Tibial nerve (tissue), 4 donors: ENCODE measurements at regions not wholly inside any gene's neighbourhood (a gene's known extent, or its start where the extent isn't known, plus 50 kb on each side); places are given as distances from the start of the nearest gene placed in this dataset.

Experiments
- DNase-seq, 2 donors: peaks; one replicate each; pipeline ENCODE4 v3.0.0-alpha.2; 2019; ENCODE audit warnings: low spot score in 2 of 2
- H3K27ac ChIP-seq, 4 donors: fragments of 200-600 bp; sonication (generic) in 3 of 4; one replicate each; pipeline ENCODE4 v1.5.1; 2017 to 2019; ENCODE audit warnings: mild to moderate bottlenecking in 1 of 4
- H3K27me3 ChIP-seq, 2 donors: fragments of 200-600 bp; sonication (generic) in 1 of 2; one replicate each; pipeline versions ENCODE4 v1.5.1 to v1.6.0; 2017 to 2019
- H3K36me3 ChIP-seq, 3 donors: fragments of 200-600 bp; sonication (generic); one replicate each; pipeline ENCODE4 v1.5.1; 2018 to 2019
- H3K4me1 ChIP-seq, 4 donors: fragments of 200-600 bp; sonication (generic) in 3 of 4; one replicate each; pipeline ENCODE4 v1.5.1; 2017 to 2019
- H3K4me3 ChIP-seq, 4 donors: fragments of 200-600 bp; sonication (generic) in 3 of 4; one replicate each; pipeline ENCODE4 v1.5.1; 2017 to 2019; ENCODE audit warnings: mild to moderate bottlenecking in 1 of 4, moderate library complexity in 1 of 4
- H3K9me3 ChIP-seq, 4 donors: fragments of 200-600 bp; sonication (generic) in 3 of 4; one replicate each; pipeline ENCODE4 v1.5.1; 2017 to 2019
- CTCF ChIP-seq, 5 experiments: fragments of 200-600 bp in 3 of 5; fragments of 450-650 bp in 2 of 5; sonication (generic) in 3 of 5; IDR thresholded peaks; one replicate each; pipeline ENCODE4 v1.5.1; 2016 to 2019; ENCODE audit warnings: antibody characterized with exemption in 5 of 5, mild to moderate bottlenecking in 3 of 5, moderate library complexity in 2 of 5
- EP300 ChIP-seq, 2 donors: sonication (generic); formaldehyde crosslinking; IDR thresholded peaks; one replicate each; pipeline ENCODE4 v1.6.1; 2017; ENCODE audit warnings: antibody characterized with exemption in 2 of 2, mild to moderate bottlenecking in 1 of 2
- POLR2A ChIP-seq, 2 donors: fragments of 450-650 bp; IDR thresholded peaks; one replicate each; pipeline ENCODE4 v1.6.1; 2017; ENCODE audit warnings: antibody characterized with exemption in 2 of 2, mild to moderate bottlenecking in 2 of 2, moderate library complexity in 2 of 2
- WGBS, 2 donors: methylation state at CpG; one replicate each; pipeline ENCODE4 v1.1.5; 2018; 5-methylcytosine and 5-hydroxymethylcytosine counted together

GRCh38 chr1:199161766-199162303 lies 523.0 kb downstream of the PTPRC start:
- 72 to 82% methylated on average over 3 of the region's 3 CpGs for WGBS, 2 donors
- no peak for TF ChIP-seq POLR2A (IDR thresholded peaks at IDR 0.05)
- TF ChIP-seq CTCF (IDR thresholded peaks at IDR 0.05), result no peak
- no peak for TF ChIP-seq EP300 (IDR thresholded peaks at IDR 0.05)
- Histone ChIP-seq H3K4me1 (no peaks in the 10 kb centered on the region), H3K4me3 (no peak overlapping the region), H3K36me3 (no peaks in the 10 kb centered on the region), H3K27me3 (no peaks in the 10 kb centered on the region), H3K9me3 (no peaks in the 10 kb centered on the region), H3K27ac (no peak overlapping the region)
- no peak for DNase-seq

- Histone ChIP-seq H3K4me3 (no peak overlapping the region), H3K9me3 (no peaks in the 10 kb centered on the region), H3K4me1 (no peaks in the 10 kb centered on the region), H3K27me3 (no peaks in the 10 kb centered on the region), H3K27ac (no peak overlapping the region), H3K36me3 (no peaks in the 10 kb centered on the region)
- 43 to 44% methylated on average over 4 of the region's 4 CpGs for WGBS, 2 donors
- no peak for DNase-seq
- no peak for TF ChIP-seq CTCF (IDR thresholded peaks at IDR 0.05)
Observed at GRCh38 chr1:199163267-199163666, 524.4 kb downstream of the PTPRC start.

- Histone ChIP-seq H3K4me1 (no peaks in the 10 kb centered on the region), H3K27me3 (no peaks in the 10 kb centered on the region), H3K9me3 (no peaks in the 10 kb centered on the region), H3K27ac (no peak overlapping the region), H3K36me3 (no peaks in the 10 kb centered on the region), H3K4me3 (no peak overlapping the region)
- TF ChIP-seq POLR2A (IDR thresholded peaks at IDR 0.05) (no peak), EP300 (IDR thresholded peaks at IDR 0.05) (no peak), CTCF (IDR thresholded peaks at IDR 0.05) (no peak)
- WGBS, 2 donors, result 52 to 60% methylated on average over 1 of the region's 1 CpG
- no peak for DNase-seq
Observed at GRCh38 chr1:199163670-199164069, 524.8 kb downstream of the PTPRC start.

- H3K9me3 ChIP-seq, result no peaks in the 10 kb centered on the region
- TF ChIP-seq CTCF (IDR thresholded peaks at IDR 0.05) (no peak), POLR2A (IDR thresholded peaks at IDR 0.05) (no peak), EP300 (IDR thresholded peaks at IDR 0.05) (no peak)
- H3K27ac ChIP-seq, result no peak overlapping the region
- 89 to 94% methylated on average over 3 of the region's 3 CpGs for WGBS, 2 donors
- H3K36me3 ChIP-seq, result no peaks in the 10 kb centered on the region
- DNase-seq, result no peak
- H3K4me3 ChIP-seq, result no peak overlapping the region
- no peaks in the 10 kb centered on the region for H3K27me3 ChIP-seq
- no peaks in the 10 kb centered on the region for H3K4me1 ChIP-seq
Observed at GRCh38 chr1:199167460-199167859, 528.6 kb downstream of the PTPRC start.

- Histone ChIP-seq H3K4me3 (no peak overlapping the region), H3K4me1 (no peaks in the 10 kb centered on the region), H3K36me3 (no peaks in the 10 kb centered on the region), H3K27me3 (no peaks in the 10 kb centered on the region), H3K27ac (no peak overlapping the region), H3K9me3 (no peaks in the 10 kb centered on the region)
- no peak for TF ChIP-seq POLR2A (IDR thresholded peaks at IDR 0.05)
- WGBS, 2 donors, result 78 to 86% methylated on average over 2 of the region's 2 CpGs
- DNase-seq, result no peak
Observed at GRCh38 chr1:199168888-199169585, 530.2 kb downstream of the PTPRC start.
